ENCODE measurements at regions not wholly inside any gene's neighbourhood (a gene's known extent, or its start where the extent isn't known, plus 50 kb on each side); places are given as distances from the start of the nearest gene placed in this dataset.

DNA sequence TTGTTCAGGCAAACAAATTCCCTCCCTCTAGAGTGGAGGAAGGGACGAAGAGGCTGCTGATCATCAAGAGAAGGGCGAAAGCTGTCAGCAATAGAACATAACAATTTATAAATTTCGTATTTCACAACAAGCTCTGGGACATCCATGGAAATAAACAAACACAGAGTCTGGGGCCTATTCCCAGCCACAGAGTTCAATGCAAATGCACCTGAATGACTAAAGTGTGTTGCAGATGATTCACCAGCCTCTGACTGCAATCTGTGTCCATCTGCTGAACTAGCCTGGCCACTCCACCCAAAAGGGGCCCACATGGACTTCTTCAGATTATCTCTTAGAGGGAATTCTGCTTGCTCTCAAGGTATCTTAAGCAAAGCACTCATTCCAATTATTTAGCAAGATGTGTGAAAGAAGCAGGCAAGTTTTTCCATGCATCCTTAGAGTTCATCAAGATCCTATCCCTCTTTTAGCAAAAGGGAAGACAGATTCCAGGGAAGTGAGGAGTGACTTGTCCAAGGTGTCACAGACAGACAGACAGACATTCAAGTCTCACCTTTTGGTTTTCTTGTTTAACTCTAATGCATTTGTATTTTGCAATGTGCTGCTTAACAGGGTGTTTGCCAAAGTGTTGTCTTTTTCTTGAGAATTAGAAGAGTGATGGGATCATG is 307.8 kb upstream of the PAPPA start:
- TF ChIP-seq, protein P1, sequence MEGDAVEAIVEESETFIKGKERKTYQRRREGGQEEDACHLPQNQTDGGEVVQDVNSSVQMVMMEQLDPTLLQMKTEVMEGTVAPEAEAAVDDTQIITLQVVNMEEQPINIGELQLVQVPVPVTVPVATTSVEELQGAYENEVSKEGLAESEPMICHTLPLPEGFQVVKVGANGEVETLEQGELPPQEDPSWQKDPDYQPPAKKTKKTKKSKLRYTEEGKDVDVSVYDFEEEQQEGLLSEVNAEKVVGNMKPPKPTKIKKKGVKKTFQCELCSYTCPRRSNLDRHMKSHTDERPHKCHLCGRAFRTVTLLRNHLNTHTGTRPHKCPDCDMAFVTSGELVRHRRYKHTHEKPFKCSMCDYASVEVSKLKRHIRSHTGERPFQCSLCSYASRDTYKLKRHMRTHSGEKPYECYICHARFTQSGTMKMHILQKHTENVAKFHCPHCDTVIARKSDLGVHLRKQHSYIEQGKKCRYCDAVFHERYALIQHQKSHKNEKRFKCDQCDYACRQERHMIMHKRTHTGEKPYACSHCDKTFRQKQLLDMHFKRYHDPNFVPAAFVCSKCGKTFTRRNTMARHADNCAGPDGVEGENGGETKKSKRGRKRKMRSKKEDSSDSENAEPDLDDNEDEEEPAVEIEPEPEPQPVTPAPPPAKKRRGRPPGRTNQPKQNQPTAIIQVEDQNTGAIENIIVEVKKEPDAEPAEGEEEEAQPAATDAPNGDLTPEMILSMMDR (IDR thresholded peaks at IDR 0.05), result no peak
- TF ChIP-seq RFX5 (IDR thresholded peaks at IDR 0.05) (no peak), JUN (IDR thresholded peaks at IDR 0.05) (no peak), ZNF302 (CRISPR knock-in tag; IDR thresholded peaks at IDR 0.05) (no peak), CBX2 (IDR thresholded peaks at IDR 0.05; ENCODE audit: borderline replicate concordance, low read depth) (no peak)
- TF ChIP-seq, protein P2, sequence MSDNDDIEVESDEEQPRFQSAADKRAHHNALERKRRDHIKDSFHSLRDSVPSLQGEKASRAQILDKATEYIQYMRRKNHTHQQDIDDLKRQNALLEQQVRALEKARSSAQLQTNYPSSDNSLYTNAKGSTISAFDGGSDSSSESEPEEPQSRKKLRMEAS (IDR thresholded peaks at IDR 0.05), result no peak
- TF ChIP-seq, protein P3, sequence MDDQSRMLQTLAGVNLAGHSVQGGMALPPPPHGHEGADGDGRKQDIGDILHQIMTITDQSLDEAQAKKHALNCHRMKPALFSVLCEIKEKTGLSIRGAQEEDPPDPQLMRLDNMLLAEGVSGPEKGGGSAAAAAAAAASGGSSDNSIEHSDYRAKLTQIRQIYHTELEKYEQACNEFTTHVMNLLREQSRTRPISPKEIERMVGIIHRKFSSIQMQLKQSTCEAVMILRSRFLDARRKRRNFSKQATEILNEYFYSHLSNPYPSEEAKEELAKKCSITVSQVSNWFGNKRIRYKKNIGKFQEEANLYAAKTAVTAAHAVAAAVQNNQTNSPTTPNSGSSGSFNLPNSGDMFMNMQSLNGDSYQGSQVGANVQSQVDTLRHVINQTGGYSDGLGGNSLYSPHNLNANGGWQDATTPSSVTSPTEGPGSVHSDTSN (IDR thresholded peaks at IDR 0.05), result no peak
